ENCODE measurements at regions not wholly inside any gene's neighbourhood (a gene's known extent, or its start where the extent isn't known, plus 50 kb on each side); places are given as distances from the start of the nearest gene placed in this dataset.

GRCh38 chrX:13900351-13900750 lies 83.5 kb upstream of the GPM6B start:
- H3K4me3 ChIP-seq (ENCODE audit: low read length), result no peak overlapping the region
- no peaks in the 10 kb centered on the region for H3K27me3 ChIP-seq (ENCODE audit: control insufficient read depth, insufficient read depth, low read length)
- no peak overlapping the region for H3K27ac ChIP-seq (ENCODE audit: low read depth, low read length)
- H3K36me3 ChIP-seq (ENCODE audit: control insufficient read depth, insufficient read depth, low read length), result no peaks in the 10 kb centered on the region
- no peaks in the 10 kb centered on the region for H3K4me1 ChIP-seq (ENCODE audit: control insufficient read depth, insufficient read depth, low read length)
- no peak overlapping the region for H3K9ac ChIP-seq (ENCODE audit: low read length)

- H3K4me1 ChIP-seq (ENCODE audit: control insufficient read depth, insufficient read depth, low read length), result no peaks in the 10 kb centered on the region
Measured at GRCh38 chrX:13899607-13900006, 82.7 kb upstream of the GPM6B start.

GRCh38 chrX:13898603-13899002 lies 81.7 kb upstream of the GPM6B start:
- peaks cover 3% of the 10 kb centered on the region for H3K27me3 ChIP-seq (ENCODE audit: control insufficient read depth, insufficient read depth, low read length)
- no peaks in the 10 kb centered on the region for H3K36me3 ChIP-seq (ENCODE audit: control insufficient read depth, insufficient read depth, low read length)
- no peaks in the 10 kb centered on the region for H3K4me1 ChIP-seq (ENCODE audit: control insufficient read depth, insufficient read depth, low read length)
- H3K4me3 ChIP-seq (ENCODE audit: low read length), result no peak overlapping the region
- H3K27ac ChIP-seq (ENCODE audit: low read depth, low read length), result no peak overlapping the region
- H3K9ac ChIP-seq (ENCODE audit: low read length), result no peak overlapping the region

More at GRCh38 chrX:13899607-13900006, 82.7 kb upstream of the GPM6B start:
- H3K9ac ChIP-seq (ENCODE audit: low read length), result no peak overlapping the region
- no peak overlapping the region for H3K27ac ChIP-seq (ENCODE audit: low read depth, low read length)
- H3K36me3 ChIP-seq (ENCODE audit: control insufficient read depth, insufficient read depth, low read length), result no peaks in the 10 kb centered on the region
- H3K4me3 ChIP-seq (ENCODE audit: low read length), result no peak overlapping the region
- H3K27me3 ChIP-seq (ENCODE audit: control insufficient read depth, insufficient read depth, low read length), result no peaks in the 10 kb centered on the region

GRCh38 chrX:13898083-13898482 lies 81.2 kb upstream of the GPM6B start:
- H3K27ac ChIP-seq (ENCODE audit: low read depth, low read length), result no peak overlapping the region
- H3K9ac ChIP-seq (ENCODE audit: low read length), result no peak overlapping the region
- no peaks in the 10 kb centered on the region for H3K4me1 ChIP-seq (ENCODE audit: control insufficient read depth, insufficient read depth, low read length)
- H3K4me3 ChIP-seq (ENCODE audit: low read length), result no peak overlapping the region
- H3K27me3 ChIP-seq (ENCODE audit: control insufficient read depth, insufficient read depth, low read length), result peaks cover 3% of the 10 kb centered on the region
- no peaks in the 10 kb centered on the region for H3K36me3 ChIP-seq (ENCODE audit: control insufficient read depth, insufficient read depth, low read length)

- no peaks in the 10 kb centered on the region for H3K36me3 ChIP-seq (ENCODE audit: control insufficient read depth, insufficient read depth, low read length)
- H3K4me3 ChIP-seq (ENCODE audit: low read length), result no peak overlapping the region
- H3K4me1 ChIP-seq (ENCODE audit: control insufficient read depth, insufficient read depth, low read length), result no peaks in the 10 kb centered on the region
- no peak overlapping the region for H3K9ac ChIP-seq (ENCODE audit: low read length)
- no peak overlapping the region for H3K27ac ChIP-seq (ENCODE audit: low read depth, low read length)
- peaks cover 3% of the 10 kb centered on the region for H3K27me3 ChIP-seq (ENCODE audit: control insufficient read depth, insufficient read depth, low read length)
Measured at GRCh38 chrX:13897566-13897965, 80.7 kb upstream of the GPM6B start.

GRCh38 chrX:13894888-13895565 lies 78.1 kb upstream of the GPM6B start:
- Histone ChIP-seq H3K9ac (ENCODE audit: low read length) (no peak overlapping the region), H3K36me3 (ENCODE audit: control insufficient read depth, insufficient read depth, low read length) (no peaks in the 10 kb centered on the region), H3K27me3 (ENCODE audit: control insufficient read depth, insufficient read depth, low read length) (peaks cover 3% of the 10 kb centered on the region), H3K27ac (ENCODE audit: low read depth, low read length) (no peak overlapping the region), H3K4me1 (ENCODE audit: control insufficient read depth, insufficient read depth, low read length) (no peaks in the 10 kb centered on the region), H3K4me3 (ENCODE audit: low read length) (no peak overlapping the region)

- Histone ChIP-seq H3K9ac (ENCODE audit: low read length) (no peak overlapping the region), H3K27me3 (ENCODE audit: control insufficient read depth, insufficient read depth, low read length) (peaks cover 3% of the 10 kb centered on the region), H3K36me3 (ENCODE audit: control insufficient read depth, insufficient read depth, low read length) (no peaks in the 10 kb centered on the region), H3K27ac (ENCODE audit: low read depth, low read length) (no peak overlapping the region), H3K4me1 (ENCODE audit: control insufficient read depth, insufficient read depth, low read length) (no peaks in the 10 kb centered on the region), H3K4me3 (ENCODE audit: low read length) (no peak overlapping the region)
Measured at GRCh38 chrX:13893826-13894225, 76.9 kb upstream of the GPM6B start.

GRCh38 chrX:13892856-13893255 lies 76.0 kb upstream of the GPM6B start:
- no peak overlapping the region for H3K27ac ChIP-seq (ENCODE audit: low read depth, low read length)
- H3K36me3 ChIP-seq (ENCODE audit: control insufficient read depth, insufficient read depth, low read length), result no peaks in the 10 kb centered on the region
- H3K27me3 ChIP-seq (ENCODE audit: control insufficient read depth, insufficient read depth, low read length), result peaks cover 3% of the 10 kb centered on the region
- H3K4me1 ChIP-seq (ENCODE audit: control insufficient read depth, insufficient read depth, low read length), result no peaks in the 10 kb centered on the region
- H3K4me3 ChIP-seq (ENCODE audit: low read length), result no peak overlapping the region
- H3K9ac ChIP-seq (ENCODE audit: low read length), result no peak overlapping the region

- H3K27ac ChIP-seq (ENCODE audit: low read depth, low read length), result no peak overlapping the region
- H3K4me3 ChIP-seq (ENCODE audit: low read length), result no peak overlapping the region
- peaks cover 3% of the 10 kb centered on the region for H3K27me3 ChIP-seq (ENCODE audit: control insufficient read depth, insufficient read depth, low read length)
- no peak overlapping the region for H3K9ac ChIP-seq (ENCODE audit: low read length)
- H3K4me1 ChIP-seq (ENCODE audit: control insufficient read depth, insufficient read depth, low read length), result no peaks in the 10 kb centered on the region
- no peaks in the 10 kb centered on the region for H3K36me3 ChIP-seq (ENCODE audit: control insufficient read depth, insufficient read depth, low read length)
Measured at GRCh38 chrX:13891377-13892140, 74.7 kb upstream of the GPM6B start.

GRCh38 chrX:13890806-13891205 lies 73.9 kb upstream of the GPM6B start:
- Histone ChIP-seq H3K9ac (ENCODE audit: low read length) (no peak overlapping the region), H3K27me3 (ENCODE audit: control insufficient read depth, insufficient read depth, low read length) (peaks cover 3% of the 10 kb centered on the region), H3K4me1 (ENCODE audit: control insufficient read depth, insufficient read depth, low read length) (no peaks in the 10 kb centered on the region), H3K36me3 (ENCODE audit: control insufficient read depth, insufficient read depth, low read length) (no peaks in the 10 kb centered on the region), H3K27ac (ENCODE audit: low read depth, low read length) (no peak overlapping the region), H3K4me3 (ENCODE audit: low read length) (no peak overlapping the region)

GRCh38 chrX:13888284-13888683 lies 71.4 kb upstream of the GPM6B start:
- Histone ChIP-seq H3K9ac (ENCODE audit: low read length) (no peak overlapping the region), H3K27me3 (ENCODE audit: control insufficient read depth, insufficient read depth, low read length) (no peaks in the 10 kb centered on the region), H3K4me1 (ENCODE audit: control insufficient read depth, insufficient read depth, low read length) (no peaks in the 10 kb centered on the region), H3K27ac (ENCODE audit: low read depth, low read length) (no peak overlapping the region), H3K4me3 (ENCODE audit: low read length) (no peak overlapping the region), H3K36me3 (ENCODE audit: control insufficient read depth, insufficient read depth, low read length) (no peaks in the 10 kb centered on the region)

- Histone ChIP-seq H3K27me3 (ENCODE audit: control insufficient read depth, insufficient read depth, low read length) (no peaks in the 10 kb centered on the region), H3K36me3 (ENCODE audit: control insufficient read depth, insufficient read depth, low read length) (no peaks in the 10 kb centered on the region), H3K9ac (ENCODE audit: low read length) (no peak overlapping the region), H3K4me3 (ENCODE audit: low read length) (no peak overlapping the region), H3K4me1 (ENCODE audit: control insufficient read depth, insufficient read depth, low read length) (no peaks in the 10 kb centered on the region), H3K27ac (ENCODE audit: low read depth, low read length) (no peak overlapping the region)
Measured at GRCh38 chrX:13885591-13885990, 68.7 kb upstream of the GPM6B start.

- H3K4me3 ChIP-seq (ENCODE audit: low read length), result no peak overlapping the region
- peak overlapping the region; percentile 19 for H3K27ac ChIP-seq (ENCODE audit: low read depth, low read length)
- no peaks in the 10 kb centered on the region for H3K4me1 ChIP-seq (ENCODE audit: control insufficient read depth, insufficient read depth, low read length)
- H3K36me3 ChIP-seq (ENCODE audit: control insufficient read depth, insufficient read depth, low read length), result no peaks in the 10 kb centered on the region
- no peak overlapping the region for H3K9ac ChIP-seq (ENCODE audit: low read length)
- H3K27me3 ChIP-seq (ENCODE audit: control insufficient read depth, insufficient read depth, low read length), result peaks cover 4% of the 10 kb centered on the region
Measured at GRCh38 chrX:13876652-13877051, 59.8 kb upstream of the GPM6B start.

Measured in rectal smooth muscle tissue (tissue), 1 donor.